ENCODE measurements at regions not wholly inside any gene's neighbourhood (a gene's known extent, or its start where the extent isn't known, plus 50 kb on each side); places are given as distances from the start of the nearest gene placed in this dataset.
A peak's percentile ranks its signal among the peaks of the same experiment; 100 is the strongest.

DNA sequence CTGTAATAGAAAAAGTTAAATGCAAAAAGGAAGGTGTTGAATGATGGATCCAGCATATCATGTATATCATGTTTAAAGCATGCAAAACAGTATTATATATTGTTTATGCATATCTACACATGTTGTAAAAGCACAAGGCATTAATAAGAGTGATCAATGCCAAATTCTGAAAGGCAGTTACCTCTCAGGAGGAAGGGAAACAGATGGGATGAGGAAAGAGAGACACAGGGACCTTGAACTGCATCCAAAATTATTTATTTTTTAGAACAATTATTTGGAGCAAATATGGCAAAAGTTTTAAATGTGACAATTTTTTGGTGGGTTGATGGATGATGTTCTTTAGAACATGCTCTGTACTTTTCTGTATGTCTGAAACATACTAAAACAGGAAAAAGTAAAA, 193.4 kb downstream of the CLCN4 start:
- TF ChIP-seq EZH2 (IDR thresholded peaks at IDR 0.05; ENCODE audit: insufficient read depth, poor library complexity, severe bottlenecking): no peak
- TF ChIP-seq EZH2phosphoT487 (IDR thresholded peaks at IDR 0.05; ENCODE audit: insufficient read depth, low read depth): no peak
- no peak overlapping the region for H3K27ac ChIP-seq
- H3K27me3 ChIP-seq (replicated peaks; ENCODE audit: insufficient read depth): no peaks in the 10 kb centered on the region
- no peaks in the 10 kb centered on the region for H3K4me1 ChIP-seq (ENCODE audit: insufficient read depth)
- no peaks in the 10 kb centered on the region for H3K36me3 ChIP-seq (ENCODE audit: low read depth)
- H3K79me2 ChIP-seq (ENCODE audit: insufficient read depth): no peaks in the 10 kb centered on the region
- H4K20me1 ChIP-seq (ENCODE audit: insufficient read depth): no peaks in the 10 kb centered on the region
- H3K9ac ChIP-seq: no peak overlapping the region
- no peaks in the 10 kb centered on the region for H3K9me3 ChIP-seq (ENCODE audit: low read depth)
- H2AFZ ChIP-seq: no peak overlapping the region
- no peak overlapping the region for H3K4me3 ChIP-seq
- no peak overlapping the region for H3K4me2 ChIP-seq (ENCODE audit: unreplicated experiment)
- in situ Hi-C loops (cut with MboI): no loop called here
- no peaks in the 10 kb centered on the region for H3F3A ChIP-seq (ENCODE audit: insufficient read depth)
- H3K9me2 ChIP-seq (ENCODE audit: insufficient read depth): no peaks in the 10 kb centered on the region
- no peak for DNase-seq

DNA sequence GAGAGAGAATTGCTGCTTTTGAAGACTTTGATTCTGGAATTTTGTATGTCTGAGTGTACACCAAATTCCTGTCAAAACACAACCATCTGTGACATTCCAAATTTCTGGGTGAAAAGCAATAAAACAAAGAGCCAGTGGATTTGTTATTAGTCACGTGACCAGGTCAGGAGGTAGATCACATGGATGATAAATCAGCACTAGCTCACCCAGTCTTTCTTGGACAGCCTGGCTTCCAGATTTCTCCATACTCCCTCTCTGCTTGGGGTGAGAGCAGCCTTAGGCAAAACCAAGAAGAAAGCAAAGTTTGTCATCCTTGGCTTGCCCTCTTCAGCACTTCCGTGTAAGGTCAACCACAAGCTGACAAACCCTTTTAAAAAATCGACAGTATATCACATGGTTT, 194.2 kb downstream of the CLCN4 start:
- Histone ChIP-seq H3K9me3 (ENCODE audit: low read depth) (no peaks in the 10 kb centered on the region), H3K4me1 (ENCODE audit: insufficient read depth) (no peaks in the 10 kb centered on the region), H2AFZ (no peak overlapping the region), H3K4me2 (ENCODE audit: unreplicated experiment) (no peak overlapping the region), H3K9me2 (ENCODE audit: insufficient read depth) (no peaks in the 10 kb centered on the region), H3K4me3 (no peak overlapping the region), H3K79me2 (ENCODE audit: insufficient read depth) (no peaks in the 10 kb centered on the region), H3K36me3 (ENCODE audit: low read depth) (no peaks in the 10 kb centered on the region), H4K20me1 (ENCODE audit: insufficient read depth) (no peaks in the 10 kb centered on the region), H3K9ac (no peak overlapping the region), H3K27ac (no peak overlapping the region), H3F3A (ENCODE audit: insufficient read depth) (no peaks in the 10 kb centered on the region), H3K27me3 (replicated peaks; ENCODE audit: insufficient read depth) (no peaks in the 10 kb centered on the region)
- TF ChIP-seq EZH2 (IDR thresholded peaks at IDR 0.05; ENCODE audit: insufficient read depth, poor library complexity, severe bottlenecking): no peak
- no peak for TF ChIP-seq EZH2phosphoT487 (IDR thresholded peaks at IDR 0.05; ENCODE audit: insufficient read depth, low read depth)
- DNase-seq: peak; percentile 4
- in situ Hi-C loops (cut with MboI): no loop called here
- 30 to 65% methylated on average over 2 to 3 of the region's 3 CpGs for WGBS, 2 experiments (ENCODE audit: low coverage in 1 of 2, low lambda C conversion rate in 2 of 2, missing lambda C conversion rate in 2 of 2)

DNA sequence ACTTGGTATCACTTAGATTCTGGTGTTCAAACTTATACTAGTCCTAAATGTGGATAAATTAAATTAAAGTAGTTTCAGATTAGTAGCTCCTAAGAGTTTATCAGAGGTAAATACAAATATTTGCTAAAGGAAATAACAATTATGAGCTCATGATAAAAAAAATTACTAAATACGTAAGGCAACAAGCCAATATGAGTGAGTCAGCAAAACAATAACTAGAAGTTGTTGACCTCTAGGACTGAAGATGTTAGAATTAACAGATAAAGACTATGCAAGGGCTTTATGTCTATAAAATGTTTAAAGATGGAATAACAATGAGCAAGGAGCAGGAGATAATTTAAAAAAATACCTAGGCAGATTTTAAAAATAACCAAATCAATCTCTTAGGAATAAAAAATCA, 195.8 kb downstream of the CLCN4 start:
- Histone ChIP-seq H3K27ac (no peak overlapping the region), H2AFZ (no peak overlapping the region), H3K4me1 (ENCODE audit: insufficient read depth) (no peaks in the 10 kb centered on the region), H3K4me2 (ENCODE audit: unreplicated experiment) (no peak overlapping the region), H3K79me2 (ENCODE audit: insufficient read depth) (no peaks in the 10 kb centered on the region), H3K9me2 (ENCODE audit: insufficient read depth) (no peaks in the 10 kb centered on the region), H3K9ac (no peak overlapping the region), H3K4me3 (no peak overlapping the region), H3K27me3 (replicated peaks; ENCODE audit: insufficient read depth) (no peaks in the 10 kb centered on the region), H3K36me3 (ENCODE audit: low read depth) (no peaks in the 10 kb centered on the region), H4K20me1 (ENCODE audit: insufficient read depth) (no peaks in the 10 kb centered on the region), H3K9me3 (ENCODE audit: low read depth) (no peaks in the 10 kb centered on the region), H3F3A (ENCODE audit: insufficient read depth) (no peaks in the 10 kb centered on the region)
- in situ Hi-C loops (cut with MboI): no loop called here
- TF ChIP-seq EZH2 (IDR thresholded peaks at IDR 0.05; ENCODE audit: insufficient read depth, poor library complexity, severe bottlenecking): no peak
- no peak for TF ChIP-seq EZH2phosphoT487 (IDR thresholded peaks at IDR 0.05; ENCODE audit: insufficient read depth, low read depth)
- 48 to 67% methylated on average over 1 of the region's 1 CpG for WGBS, 2 experiments (ENCODE audit: low coverage in 1 of 2, low lambda C conversion rate in 2 of 2, missing lambda C conversion rate in 2 of 2)
- DNase-seq: no peak

DNA sequence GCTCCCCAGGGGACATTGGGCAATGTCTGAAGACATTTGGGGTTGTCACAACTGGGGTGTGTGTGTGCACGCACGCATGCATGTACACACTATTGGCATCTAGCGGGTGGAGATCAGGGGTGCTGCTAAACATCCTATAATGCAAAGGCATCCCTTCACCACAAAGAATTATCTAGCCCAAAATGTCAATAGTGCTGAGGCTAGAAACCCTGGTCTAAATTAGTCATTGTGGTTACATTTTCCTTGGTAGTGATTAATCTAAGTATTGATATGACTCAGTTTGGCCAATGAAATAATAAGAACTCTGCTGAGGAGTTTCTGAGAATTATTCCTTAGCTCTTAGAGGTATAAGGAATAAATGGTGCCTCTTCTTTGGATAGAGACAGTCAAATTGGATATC, 200.2 kb downstream of the CLCN4 start:
- Histone ChIP-seq H4K20me1 (ENCODE audit: insufficient read depth) (no peaks in the 10 kb centered on the region), H3K9me3 (ENCODE audit: low read depth) (no peaks in the 10 kb centered on the region), H3K27ac (no peak overlapping the region), H3K4me1 (ENCODE audit: insufficient read depth) (no peaks in the 10 kb centered on the region), H3K27me3 (replicated peaks; ENCODE audit: insufficient read depth) (no peaks in the 10 kb centered on the region), H3K79me2 (ENCODE audit: insufficient read depth) (no peaks in the 10 kb centered on the region), H3K4me2 (ENCODE audit: unreplicated experiment) (no peak overlapping the region), H2AFZ (no peak overlapping the region), H3F3A (ENCODE audit: insufficient read depth) (no peaks in the 10 kb centered on the region), H3K9me2 (ENCODE audit: insufficient read depth) (no peaks in the 10 kb centered on the region), H3K36me3 (ENCODE audit: low read depth) (no peaks in the 10 kb centered on the region), H3K9ac (no peak overlapping the region), H3K4me3 (no peak overlapping the region)
- in situ Hi-C loops (cut with MboI): no loop called here
- TF ChIP-seq EZH2 (IDR thresholded peaks at IDR 0.05; ENCODE audit: insufficient read depth, poor library complexity, severe bottlenecking) (no peak), EZH2phosphoT487 (IDR thresholded peaks at IDR 0.05; ENCODE audit: insufficient read depth, low read depth) (no peak)
- WGBS, 2 experiments (ENCODE audit: low coverage in 1 of 2, low lambda C conversion rate in 2 of 2, missing lambda C conversion rate in 2 of 2): 76 to 90% methylated on average over 3 of the region's 3 CpGs
- DNase-seq: peak; percentile 60

DNA sequence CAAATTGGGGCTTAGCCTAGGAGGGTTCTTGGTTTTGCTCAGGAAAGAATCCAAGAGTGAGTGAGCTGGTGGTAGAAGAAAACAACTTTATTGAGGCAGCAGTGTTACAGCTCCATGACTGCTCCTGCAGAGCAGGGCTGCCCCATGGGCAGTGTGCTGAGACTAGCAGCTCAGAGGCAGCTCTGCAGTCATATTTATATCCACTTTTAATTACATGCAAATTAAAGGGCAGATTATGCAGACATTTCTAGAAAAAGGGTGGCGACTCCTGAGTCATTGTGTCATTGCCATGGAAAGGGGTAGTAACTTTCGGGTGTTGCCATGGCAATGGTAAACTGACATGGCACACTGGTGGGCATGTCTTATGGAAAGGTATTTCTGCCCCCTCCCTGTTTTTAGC, 202.2 kb downstream of the CLCN4 start:
- Histone ChIP-seq H4K20me1 (ENCODE audit: insufficient read depth) (no peaks in the 10 kb centered on the region), H3K4me1 (ENCODE audit: insufficient read depth) (no peaks in the 10 kb centered on the region), H3K27me3 (replicated peaks; ENCODE audit: insufficient read depth) (no peaks in the 10 kb centered on the region), H3K9me3 (ENCODE audit: low read depth) (no peaks in the 10 kb centered on the region), H2AFZ (no peak overlapping the region), H3K9ac (no peak overlapping the region), H3K36me3 (ENCODE audit: low read depth) (no peaks in the 10 kb centered on the region), H3K4me2 (ENCODE audit: unreplicated experiment) (no peak overlapping the region), H3K9me2 (ENCODE audit: insufficient read depth) (no peaks in the 10 kb centered on the region), H3K4me3 (no peak overlapping the region), H3K27ac (no peak overlapping the region), H3F3A (ENCODE audit: insufficient read depth) (no peaks in the 10 kb centered on the region), H3K79me2 (ENCODE audit: insufficient read depth) (no peaks in the 10 kb centered on the region)
- no peak for DNase-seq
- TF ChIP-seq EZH2 (IDR thresholded peaks at IDR 0.05; ENCODE audit: insufficient read depth, poor library complexity, severe bottlenecking) (no peak), EZH2phosphoT487 (IDR thresholded peaks at IDR 0.05; ENCODE audit: insufficient read depth, low read depth) (no peak)
- WGBS, 2 experiments (ENCODE audit: low coverage in 1 of 2, low lambda C conversion rate in 2 of 2, missing lambda C conversion rate in 2 of 2): 50 to 64% methylated on average over 2 of the region's 2 CpGs
- in situ Hi-C loops (cut with MboI): no loop called here

Data from GM23248 (cell line).